DMS153 (cell line): ENCODE measurements at regions not wholly inside any gene's neighbourhood (a gene's known extent, or its start where the extent isn't known, plus 50 kb on each side); places are given as distances from the start of the nearest gene placed in this dataset.

Experiments
- DNase-seq: peaks from one replicate; lab custom pipeline; 2025; lab: John Stamatoyannopoulos, UW

DNA sequence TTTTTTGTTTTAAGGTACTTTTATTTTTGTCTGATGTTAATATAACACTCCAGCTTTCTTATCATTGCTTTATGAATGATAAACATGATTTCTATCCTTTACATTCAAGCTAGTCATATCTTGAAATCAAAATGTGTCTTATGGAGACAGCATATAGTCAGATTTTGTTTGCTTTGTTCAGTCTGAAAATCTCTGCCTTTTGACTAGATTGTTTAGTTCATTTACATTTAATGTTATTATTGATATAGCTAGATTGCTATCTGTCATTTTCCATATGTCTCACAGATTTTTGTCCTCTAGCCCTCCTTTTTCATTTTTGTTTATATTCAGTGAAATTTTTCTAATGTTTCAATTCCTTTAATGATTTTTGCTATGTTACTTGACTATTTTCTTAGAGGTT, 332.8 kb downstream of the SMOC2 start:
- no peak for DNase-seq

DNA sequence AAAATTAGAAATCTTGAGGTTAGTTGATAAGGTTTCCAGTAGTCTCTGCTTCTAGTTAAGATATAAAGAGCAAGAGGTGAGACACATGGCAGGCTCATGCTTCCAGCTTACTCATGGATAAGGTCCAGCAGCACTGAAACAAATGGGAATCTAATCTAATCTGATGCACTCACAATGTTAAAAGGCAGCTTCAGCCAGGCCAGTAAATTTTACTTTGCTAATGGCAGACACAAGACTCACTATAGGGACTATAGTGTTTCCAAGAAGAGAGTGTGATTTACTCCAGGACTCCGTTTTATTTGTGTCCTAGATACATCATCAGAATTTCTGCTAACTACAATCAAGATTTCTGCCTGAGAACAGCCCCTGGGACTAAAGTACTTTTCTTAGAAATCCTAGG, 324.8 kb downstream of the SMOC2 start:
- no peak for DNase-seq

DNA sequence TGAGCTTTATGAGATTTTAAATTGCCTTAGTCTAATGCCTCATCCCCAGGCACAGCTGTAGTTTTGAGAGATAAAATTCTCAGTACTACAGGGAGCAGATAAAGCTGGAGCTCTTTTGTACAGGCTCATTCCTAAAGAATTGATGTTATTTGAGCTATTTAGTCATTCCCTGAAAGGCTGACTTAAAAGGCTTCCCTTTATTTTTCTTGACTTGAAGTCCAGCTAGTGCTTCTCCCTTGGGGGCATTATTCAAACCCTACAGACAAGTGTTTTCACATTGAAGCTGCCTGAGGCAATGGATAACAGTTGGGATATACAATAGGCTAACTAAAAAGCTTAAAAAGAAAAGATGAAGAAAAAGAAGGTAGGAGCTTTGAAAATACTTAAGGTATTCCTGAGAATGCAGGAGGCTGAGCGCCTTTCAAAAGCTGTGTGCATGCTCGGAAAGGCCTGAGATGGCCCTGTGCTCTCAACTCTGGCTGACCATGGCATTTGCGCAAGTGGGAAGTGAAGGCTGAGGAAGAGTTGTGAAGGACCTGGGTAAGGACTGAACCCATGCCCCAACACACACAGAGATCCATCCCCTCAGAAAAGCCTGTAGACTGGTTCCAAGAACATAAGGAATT, 315.1 kb downstream of the SMOC2 start:
- no peak for DNase-seq

DNA sequence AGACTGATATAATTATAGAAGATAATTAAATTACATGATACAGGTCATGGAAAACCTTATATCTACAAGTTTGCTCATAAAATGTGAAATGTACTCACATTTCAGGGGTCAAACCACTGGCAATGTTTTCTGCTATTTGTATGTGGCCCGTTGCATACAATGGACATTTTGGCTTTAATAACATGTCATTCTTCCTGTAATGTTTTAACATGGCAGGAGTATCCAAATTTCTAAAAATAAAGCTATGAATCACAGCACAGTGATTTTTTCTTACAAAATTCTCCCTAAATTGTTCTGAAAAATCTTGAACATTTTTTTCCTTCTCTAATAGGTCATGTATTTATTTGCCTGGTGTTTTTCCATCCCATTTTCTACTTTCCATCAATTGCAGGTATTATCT, 305.7 kb downstream of the SMOC2 start:
- no peak for DNase-seq

DNA sequence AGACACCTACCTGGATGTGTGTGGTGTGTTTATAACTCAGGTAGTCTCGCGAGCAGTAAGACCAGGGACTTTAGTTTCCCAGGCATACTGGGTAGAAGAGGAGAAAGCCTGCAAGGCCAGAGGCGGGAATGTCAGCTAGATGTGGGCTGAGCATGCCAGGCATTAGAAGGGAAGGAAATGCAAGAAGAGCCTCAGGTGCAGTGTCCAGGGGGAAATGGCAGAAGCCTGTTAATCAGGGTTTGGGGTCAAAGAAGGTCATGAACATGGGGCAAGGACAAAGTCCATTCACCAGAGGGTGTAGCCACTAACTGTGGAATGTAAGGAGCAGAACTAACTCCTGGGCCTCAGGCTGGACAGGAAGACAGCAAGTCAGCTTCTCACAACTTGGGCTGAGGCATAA, 305.0 kb downstream of the SMOC2 start:
- no peak for DNase-seq

DNA sequence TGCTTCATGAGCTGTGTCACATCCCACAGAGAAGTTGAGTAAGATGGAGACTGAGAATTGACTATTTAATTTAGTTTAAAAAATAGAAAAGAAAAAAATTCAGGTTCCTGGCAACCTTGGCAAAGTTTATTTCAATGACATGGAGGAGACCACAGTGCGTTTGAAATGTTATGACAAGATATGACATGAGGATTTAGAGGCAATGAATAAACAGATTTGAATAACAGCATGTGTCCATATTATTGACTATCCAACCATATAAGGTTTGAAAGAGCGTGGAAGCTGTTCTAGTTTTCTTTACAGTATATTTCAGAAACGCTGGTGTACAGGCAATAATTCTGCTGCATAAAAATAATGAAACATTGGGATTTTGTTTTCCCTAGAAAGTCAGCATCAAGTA, 303.9 kb downstream of the SMOC2 start:
- no peak for DNase-seq

DNA sequence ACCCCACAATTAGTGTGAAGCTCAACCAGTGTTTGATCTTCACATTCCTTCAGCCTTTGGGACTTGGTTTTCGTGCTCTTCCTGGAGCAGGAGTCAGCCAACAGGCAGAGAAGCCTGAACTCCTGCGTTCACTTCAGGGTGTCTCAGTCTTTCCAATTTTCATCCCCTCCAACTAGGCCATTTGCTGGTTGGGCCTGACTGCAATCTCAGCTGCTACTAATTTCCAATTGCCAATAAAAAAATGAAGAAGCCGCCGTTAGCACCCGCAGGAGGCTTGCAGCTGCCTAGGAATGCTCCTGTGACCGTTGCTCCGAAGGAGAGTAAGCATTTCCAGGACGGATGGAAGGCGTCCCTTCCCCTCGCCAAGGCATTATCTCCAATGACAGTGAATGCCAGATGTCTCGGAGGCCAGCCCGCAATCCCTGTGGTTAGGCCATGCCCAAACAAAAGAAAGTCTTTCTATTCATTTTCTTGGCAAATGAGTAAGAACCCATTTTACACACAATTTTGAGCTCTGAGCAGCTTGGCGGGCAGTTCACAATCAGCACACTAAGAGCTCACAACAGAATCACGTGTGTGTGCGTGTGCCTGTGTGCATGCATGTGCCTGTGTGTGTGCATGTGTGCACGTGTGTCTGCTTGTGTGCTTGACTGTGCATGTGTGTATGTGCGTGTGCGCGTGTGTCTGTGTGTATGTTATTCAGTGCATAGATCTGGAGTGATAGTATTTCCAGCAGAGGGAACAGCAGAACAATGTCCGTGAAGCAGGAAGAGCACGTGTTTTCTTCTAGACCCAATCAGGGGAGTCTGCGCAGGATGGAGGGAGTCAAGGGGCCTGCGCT, 301.2 kb downstream of the SMOC2 start:
- DNase-seq: no peak

DNA sequence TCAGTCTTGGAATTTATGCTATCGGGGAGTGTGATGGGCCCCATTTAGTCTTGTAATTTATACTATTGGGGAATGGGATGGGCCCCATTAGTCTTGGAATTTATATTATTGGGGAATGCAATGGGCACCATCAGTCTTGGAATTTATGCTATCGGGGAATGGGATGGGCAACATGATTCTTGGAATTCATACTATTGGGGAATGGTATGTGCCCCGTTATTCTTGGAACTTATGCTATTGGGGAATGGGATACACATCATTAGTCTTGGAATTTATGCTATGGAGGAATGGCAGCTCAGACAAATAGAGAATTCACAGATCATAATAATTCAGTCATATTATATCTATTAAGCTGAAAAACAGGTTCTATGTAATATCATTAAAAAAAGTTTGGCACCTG, 300.3 kb downstream of the SMOC2 start:
- DNase-seq: no peak

DNA sequence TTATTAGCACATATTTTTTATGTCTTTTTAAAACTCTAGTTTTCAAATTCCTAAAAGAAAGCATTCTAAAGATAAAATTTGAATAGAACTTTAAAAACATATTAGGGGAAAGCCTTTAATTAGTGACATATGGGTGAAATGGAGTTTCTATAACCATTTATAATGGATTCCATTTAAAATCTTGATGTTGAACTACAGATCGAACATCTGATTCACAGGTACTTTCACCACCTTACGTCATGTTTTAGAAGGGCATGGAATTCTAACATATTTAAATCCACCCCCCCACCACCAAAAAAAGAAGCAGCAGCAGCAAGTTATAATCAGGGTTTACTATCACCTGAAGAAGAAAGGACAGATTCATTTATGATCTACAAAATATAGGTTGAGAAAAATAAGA, 298.4 kb downstream of the SMOC2 start:
- DNase-seq: no peak

DNA sequence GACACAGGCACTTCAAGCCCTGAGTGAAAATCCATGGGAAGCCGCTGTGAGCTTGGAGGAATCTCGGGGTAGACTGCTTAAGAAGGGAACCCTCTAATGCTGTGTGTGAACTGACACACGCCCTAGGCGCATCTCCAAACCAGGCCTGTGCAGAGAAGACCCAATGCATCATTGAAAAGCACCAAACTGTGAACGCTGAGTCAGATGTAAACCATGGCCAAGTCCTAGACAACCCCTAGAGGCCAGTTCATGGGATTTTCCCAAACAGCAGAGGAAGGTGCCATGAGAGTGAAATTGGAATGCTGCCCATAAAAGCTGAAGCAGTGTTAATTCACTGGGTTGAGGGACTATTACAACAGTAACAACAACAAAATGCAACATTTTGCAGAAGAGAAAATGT, 296.5 kb downstream of the SMOC2 start:
- DNase-seq: no peak

DNA sequence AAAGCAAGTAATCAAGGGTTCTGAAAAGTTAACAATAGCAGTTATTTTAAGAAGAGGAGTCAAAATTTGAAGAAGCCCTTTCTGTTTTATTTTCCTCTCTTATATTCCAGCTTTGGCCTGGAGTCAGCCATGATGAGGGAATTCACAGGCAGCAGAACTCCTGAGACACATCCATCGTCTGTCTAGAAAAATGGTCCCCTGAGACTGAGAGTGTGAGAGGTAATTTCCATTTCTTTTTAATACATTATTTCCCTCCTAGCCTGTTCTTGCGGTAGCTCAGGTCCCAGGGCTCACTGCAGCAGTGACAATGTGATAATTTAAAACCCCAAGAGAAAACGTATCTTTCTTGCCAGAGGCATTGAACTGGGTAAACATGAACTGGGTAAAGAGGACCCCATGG, 296.0 kb downstream of the SMOC2 start:
- no peak for DNase-seq

DNA sequence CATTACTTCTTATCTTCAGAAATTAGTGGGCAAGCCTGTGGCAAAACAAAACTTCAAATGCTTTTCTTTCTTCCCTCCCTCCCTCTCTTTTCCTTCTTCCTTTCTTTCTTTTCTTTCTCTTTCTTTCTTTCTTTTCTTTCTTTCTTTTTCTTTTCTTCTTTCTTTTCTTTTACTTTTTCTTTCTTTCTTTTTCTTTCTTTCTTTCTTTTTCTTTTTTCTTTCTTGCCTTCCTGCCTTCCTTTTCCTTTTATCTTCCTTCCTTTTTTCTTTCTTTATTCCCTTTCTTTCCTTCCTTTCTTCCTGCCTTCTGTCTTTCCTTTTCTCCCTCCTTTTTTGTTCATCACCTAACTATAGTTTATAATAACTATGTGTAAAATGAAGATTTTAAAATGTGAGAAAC, 295.1 kb downstream of the SMOC2 start:
- DNase-seq: no peak

DNA sequence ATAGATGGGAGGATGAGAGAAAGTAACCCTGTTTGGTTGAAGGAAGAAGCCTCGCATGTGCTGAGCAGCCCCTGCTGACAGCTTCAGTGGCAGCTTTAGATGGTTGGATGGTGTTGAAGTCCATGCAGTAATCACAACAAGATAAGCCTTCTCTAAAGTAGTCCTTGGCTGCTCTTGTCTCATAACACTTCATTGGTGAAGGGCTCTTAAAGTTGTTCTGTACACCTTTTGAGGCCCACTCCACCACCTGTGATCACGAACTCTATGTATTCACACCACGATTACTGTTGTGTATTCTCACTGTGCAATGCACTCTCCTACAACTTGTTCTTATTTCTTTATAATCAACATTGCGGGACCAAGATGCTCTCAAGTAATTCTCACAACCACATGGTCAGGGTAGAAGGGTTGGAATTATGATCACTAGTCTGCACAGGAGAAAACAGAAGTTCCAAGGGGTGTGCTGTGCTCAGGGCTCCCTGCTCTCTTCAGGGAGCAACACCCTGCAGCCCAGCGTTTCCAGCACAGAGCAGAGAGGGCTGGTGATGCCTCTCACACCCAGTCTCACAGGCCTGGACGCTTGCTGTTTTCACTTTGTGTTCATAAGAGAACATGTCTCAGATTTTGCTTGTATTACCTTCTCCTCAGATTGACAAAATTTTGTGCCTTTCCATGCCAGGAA, 294.4 kb downstream of the SMOC2 start:
- DNase-seq: no peak

DNA sequence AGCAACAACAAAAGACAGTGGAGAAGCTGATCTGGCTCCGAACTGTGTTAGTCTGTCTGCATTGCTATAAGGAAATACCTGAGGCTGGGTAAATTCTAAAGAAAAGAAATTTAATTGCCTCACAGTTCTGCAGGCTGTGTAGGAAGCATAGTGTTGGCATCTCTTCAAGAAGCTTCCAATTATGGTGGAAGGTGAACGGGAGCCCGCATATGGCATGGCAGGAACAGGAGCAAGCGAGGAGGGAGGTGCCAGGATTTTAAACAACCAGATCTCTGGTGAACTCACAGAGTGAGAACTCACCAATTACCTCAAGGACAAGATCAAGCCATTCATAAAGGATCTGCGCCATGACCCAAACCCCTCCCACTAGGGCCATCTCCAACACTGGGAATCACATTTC, 293.5 kb downstream of the SMOC2 start:
- DNase-seq: no peak

DNA sequence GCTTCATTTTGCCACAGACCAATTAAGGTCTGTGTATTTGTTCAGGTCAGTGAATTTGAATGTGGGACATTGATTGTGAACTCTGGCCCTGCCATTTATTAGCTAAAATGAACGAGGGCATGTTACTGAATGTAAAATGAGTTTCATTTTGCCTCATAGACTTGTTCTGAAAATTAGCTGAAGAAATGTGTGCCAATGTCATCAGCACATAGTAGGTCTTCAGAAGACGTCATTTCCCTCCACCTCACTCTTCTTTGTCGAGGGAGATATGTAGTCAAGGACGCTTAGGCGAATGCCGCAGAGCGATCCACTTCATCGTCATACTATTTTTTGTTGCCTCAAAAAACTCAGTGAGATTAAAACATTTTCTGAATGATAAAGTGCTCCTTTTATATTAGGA, 291.7 kb downstream of the SMOC2 start:
- DNase-seq: no peak

DNA sequence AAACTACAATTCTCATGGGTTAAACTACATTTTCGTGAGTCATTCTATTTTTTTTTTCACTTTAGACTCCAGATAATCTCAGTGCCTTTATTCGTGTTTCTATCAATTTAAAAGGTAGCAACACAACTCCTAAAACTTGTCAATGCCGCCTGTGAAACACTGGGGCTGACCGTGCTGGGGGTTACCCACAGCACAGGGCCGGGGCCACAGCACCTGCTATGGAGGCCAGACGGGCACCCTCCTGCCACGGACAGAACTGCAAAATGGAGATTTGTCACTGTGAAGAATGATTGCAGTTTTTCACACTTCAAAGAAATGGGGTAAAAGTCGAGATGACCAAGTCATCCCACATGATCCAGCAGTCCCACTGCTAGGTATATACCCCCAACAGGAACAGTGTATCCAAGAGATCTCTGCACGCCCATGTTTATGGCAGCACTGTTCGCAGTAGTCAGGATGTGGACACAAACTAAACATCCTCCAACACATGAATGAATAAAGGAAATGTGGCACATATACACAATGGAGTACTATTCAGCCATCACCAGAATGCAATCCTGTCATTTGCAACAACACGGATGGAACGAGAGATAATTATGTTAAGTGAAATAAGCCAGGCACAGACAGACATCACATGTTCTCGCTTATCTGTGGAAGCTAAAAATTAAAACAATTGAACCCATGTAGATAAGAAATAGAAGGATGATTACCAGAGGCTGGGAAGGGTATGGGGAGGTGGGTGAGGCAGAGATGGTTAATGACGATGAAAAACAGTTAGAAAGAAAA, 290.1 kb downstream of the SMOC2 start:
- no peak for DNase-seq

DNA sequence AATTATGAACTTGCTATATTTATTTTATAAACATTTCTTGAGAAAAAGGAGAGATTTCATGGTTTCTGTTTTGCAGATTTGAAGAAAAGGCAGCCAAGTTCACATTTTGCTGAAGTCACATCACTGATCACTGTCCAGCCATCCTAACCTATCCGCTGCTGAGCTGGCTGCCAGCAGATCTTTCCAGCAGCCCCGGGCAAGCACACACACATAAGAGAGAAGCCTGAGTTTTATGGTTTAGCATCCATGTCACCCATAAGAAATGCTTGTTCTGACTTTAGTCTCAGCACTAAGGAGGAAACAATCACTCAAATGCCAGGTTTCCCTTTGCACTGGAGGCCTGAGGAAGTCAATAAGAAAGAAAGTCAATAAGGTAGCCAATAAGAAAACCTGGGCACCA, 287.1 kb downstream of the SMOC2 start:
- no peak for DNase-seq

DNA sequence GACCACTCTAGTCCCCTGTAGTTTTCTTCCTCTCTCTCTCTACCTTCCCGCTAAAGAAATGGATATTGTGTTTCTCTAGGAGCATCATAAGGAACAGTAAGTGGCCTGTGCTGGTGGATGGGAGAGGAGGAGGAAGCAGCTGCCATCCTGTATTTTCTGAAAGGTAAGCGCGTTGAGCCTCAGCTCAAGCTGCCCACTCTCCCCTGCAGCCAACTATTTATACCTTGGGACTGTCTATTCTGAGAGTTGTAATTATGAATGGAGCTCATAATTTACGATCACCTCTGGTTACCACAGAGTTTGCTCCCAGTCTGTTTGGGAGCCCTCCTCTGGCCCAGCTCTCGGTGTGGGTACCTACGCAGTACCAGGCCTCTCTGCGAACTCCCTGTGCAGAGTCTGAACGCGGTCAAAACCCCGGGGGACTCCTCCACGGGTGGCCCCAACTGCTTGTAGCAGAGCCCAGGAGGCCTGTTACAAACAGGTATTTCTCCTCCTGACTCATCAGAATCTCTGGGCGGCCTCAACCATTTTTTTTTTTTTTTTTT, 285.4 kb downstream of the SMOC2 start:
- no peak for DNase-seq

DNA sequence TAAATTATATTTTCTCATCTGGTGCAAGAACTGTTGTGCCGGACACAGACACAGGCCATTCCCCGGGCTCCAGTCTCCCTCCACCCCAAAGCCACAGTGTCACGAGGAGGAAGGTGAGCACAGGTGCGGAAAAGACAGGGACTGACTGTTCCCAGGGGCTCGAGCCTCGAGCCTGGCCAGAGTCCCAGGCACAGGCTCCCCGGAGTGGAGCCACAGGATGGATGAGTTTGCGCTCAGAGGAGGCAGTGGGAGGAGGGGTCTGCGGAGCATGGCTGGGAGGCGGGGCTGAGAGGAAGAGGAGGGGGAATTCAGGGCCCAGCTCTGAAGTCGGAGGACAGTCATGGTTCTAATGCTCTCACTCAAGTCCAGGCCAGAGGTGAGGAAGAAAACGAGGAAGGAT, 284.8 kb downstream of the SMOC2 start:
- DNase-seq: no peak

DNA sequence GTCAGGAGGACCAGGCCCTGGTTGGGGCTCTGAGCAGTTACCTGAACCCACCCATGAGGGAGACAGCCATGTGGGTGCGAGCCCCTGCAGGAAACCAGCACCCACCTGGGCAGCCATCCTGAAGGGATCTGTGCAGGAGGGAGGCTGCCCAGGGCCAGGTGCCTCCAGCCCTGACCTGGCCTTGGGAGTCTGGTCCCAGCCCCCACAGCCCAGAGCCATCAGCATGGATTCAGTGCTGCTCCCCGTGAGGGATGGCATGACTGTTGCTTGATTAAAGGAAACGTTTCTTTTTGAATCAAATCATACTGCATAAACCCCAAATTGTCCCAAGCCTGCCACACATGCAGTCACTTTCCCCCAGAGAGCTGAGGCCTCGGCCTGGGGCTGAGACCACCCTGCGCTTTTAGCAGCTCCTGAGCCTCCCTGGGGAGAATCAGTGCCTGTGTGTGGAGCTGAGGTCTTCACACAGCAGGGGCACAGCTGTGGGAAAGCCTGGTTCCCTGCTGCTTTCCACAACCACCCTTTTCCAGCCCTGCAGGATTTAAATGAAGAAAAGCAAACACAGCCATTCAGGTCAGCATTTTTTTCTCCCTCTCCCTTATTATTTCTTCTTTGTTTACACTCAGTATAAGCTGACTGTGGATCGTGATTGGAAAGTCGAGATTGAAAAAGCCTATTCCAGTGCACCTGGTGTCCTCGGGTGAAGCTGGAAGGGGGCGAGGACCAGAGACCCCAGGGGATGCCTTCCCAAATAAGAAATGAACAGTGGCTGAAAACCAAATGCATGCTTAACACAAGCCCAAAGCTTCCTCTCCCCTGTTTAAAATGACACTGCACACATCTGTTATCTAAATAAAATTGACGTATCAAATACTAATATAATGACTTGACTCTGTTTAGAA, 283.9 kb downstream of the SMOC2 start:
- DNase-seq: no peak

DNA sequence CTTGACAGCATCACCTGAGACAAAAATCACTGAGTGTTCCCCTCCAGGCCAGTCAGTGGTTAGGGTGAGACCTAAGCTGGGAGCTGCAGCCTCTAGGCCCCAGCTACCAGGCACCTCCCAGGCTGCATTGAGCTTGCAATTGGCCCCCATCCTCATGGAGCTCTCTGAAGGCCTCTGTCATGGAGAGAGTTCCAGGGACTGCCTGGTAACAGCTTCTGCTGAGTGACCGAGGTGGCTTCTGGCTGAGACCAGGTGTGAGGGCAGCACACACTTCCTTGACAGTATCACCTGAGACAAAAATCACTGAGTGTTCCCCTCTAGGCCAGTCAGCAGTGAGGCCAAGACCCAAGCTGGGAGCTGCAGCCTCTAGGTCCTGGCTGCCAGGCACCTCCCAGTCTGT, 283.0 kb downstream of the SMOC2 start:
- no peak for DNase-seq
